HG03045 (cell line): ENCODE measurements at regions not wholly inside any gene's neighbourhood (a gene's known extent, or its start where the extent isn't known, plus 50 kb on each side); places are given as distances from the start of the nearest gene placed in this dataset.
A peak's percentile ranks its signal among the peaks of the same experiment; 100 is the strongest.

Source experiments
- ATAC-seq: cut with Tn5 transposase; IDR thresholded peaks from one replicate; pipeline ENCODE4 v1.9.1; 2021; ENCODE audit warnings: mild to moderate bottlenecking, moderate library complexity; ENCODE audit not compliant: unreplicated experiment

DNA sequence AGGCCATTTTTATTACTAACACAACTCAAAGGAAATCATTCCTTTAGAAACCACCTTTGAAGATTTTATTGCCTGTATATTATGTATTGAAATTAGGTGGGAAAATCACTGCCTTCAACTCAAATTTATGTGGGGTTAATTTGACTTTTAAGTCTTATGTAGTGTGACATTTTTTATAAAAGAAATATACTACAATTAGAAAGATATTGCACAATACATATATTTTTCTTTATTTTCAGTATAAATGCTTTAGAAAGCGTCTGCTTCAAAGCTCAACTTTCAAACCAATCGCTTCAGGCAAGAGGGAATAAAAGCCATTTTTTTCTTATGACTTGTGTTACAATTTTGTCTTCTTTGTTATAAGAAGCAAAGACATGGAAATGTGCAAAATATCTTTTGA is 337.4 kb upstream of the ZWINT start:
- no peak for ATAC-seq

- no peak for ATAC-seq
Observed at GRCh38 chr10:56679578-56679977, 318.5 kb upstream of the ZWINT start.

- peak; percentile 67 for ATAC-seq
Observed at GRCh38 chr10:56662765-56663447, 301.8 kb upstream of the ZWINT start.

DNA sequence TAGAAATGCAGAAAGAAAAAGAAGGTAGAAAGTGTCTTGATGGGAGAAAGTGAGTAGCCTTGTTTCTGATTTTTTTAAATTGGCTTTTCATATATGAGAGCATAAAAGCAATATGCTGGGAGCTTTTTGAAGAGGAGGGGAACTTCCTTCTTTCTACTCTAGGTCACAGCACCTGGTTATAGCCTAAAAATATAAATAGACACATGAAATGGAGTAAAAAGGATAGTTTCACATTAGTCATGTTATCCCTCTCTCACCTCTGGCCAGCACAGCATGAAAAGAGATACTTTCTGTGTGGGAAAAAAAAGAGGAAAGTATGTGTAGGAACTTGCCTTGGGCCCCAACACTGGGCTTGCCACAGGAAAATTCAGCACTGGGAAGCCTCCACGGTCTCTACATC is 292.2 kb upstream of the ZWINT start:
- ATAC-seq, result no peak

DNA sequence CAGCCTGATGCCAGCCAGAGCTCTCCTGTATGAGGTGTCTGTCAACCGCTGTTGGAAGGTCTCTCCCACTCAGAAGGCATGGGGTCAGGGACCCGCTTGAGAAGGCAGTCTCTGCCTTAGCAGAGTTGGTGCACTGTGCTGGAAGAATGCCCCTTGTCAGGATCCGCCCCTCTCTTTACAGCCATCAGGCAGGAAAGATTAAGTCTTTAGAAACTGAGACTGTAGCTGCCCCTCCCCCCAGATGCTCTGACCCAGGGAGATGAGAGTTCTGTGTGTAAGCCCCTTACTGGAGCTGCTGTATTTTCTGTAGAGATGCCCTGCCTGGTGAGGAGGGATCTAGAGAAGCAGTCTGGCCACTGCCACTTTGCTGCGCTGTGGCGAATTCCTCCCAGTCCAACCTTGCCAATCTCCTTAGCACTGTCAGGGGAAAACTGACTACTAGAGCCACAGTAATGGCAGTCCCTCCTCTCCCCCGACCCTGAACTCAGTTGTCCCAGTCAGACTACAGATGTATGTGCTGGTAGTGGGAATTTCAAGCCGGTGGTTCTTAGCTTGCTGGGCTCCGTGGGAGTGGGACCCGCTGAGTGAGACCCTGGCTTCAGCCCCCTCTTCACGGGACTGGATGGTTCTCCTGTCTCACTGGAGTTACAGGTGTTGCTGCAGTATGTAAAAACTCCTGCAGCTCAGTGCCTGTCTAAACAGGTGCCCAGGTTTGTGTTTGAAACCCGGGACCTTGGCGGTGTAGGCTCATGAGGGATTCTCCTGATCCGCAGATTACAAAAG is 285.5 kb upstream of the ZWINT start:
- ATAC-seq, result no peak

GRCh38 chr10:56633876-56634452 is 272.9 kb upstream of the ZWINT start:
- peak; percentile 99 for ATAC-seq

DNA sequence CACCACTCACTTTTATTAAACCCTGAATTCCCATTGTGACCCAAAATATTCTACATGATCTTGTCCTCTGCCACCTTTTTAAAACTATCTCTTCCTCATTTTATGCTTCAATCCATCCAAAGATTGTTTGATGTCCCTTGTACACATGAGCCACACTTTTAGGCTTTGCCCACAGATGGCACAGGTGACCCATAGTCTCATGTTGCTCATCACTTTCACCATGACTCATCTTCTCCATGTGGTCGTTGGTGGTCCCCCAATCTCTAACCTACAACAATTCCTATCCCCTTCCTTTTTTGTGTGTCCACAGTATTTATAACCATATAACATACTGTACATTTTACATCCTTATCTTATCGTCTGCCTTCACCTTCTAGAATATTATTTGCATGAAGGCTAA is 271.5 kb upstream of the ZWINT start:
- ATAC-seq, result peak; percentile 39

DNA sequence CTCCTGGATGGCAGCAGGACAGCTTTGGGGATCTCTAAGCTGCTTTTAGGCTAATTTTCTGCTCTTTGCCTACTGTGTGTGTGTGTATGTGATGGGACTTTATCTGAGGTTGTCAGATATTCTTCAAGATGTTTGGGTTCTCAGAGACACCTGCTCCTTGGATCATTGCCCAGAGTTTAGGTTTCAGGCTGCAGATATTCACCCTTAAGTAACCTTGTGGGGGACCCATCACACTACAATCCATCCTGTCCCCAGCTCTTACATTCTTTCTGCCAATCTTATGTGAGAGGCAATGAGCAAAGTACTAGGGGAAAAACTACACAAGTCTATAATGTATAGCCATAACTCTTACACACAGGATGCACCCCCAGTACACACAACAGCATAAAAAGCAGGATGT is 263.0 kb upstream of the ZWINT start:
- ATAC-seq, result peak; percentile 46

- ATAC-seq, result no peak
Observed at GRCh38 chr10:56623064-56623463, 262.0 kb upstream of the ZWINT start.

DNA sequence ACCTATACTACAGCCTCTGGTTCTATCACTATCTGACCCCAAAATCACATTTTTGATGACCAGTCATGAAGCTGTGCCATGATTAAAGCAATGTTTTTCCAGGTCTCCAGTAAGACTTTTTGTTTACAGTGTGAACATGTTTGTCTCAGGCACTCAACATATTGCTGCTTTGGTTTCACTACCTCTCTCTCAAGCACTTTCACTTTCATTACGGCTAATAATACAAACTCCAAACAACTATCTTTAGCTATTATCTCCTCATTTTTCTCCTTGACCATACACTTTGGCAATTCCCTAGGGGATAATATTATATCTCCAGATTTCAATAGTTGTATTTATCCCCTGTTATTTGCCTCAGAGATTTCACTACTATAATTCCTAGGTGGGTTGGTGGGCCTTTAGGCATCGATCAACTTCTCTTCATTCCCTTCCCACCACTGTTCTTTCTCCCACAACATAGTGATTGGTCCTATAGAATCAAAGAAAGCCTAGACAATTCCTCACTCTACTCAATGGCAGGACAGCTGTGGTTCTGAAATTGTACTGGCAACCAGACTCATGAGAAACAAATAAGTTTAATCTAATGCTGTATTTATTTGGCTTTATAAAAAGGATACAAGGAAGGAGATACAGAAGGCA is 261.4 kb upstream of the ZWINT start:
- peak; percentile 87 for ATAC-seq

- no peak for ATAC-seq
Observed at GRCh38 chr10:56606202-56606601, 245.1 kb upstream of the ZWINT start.

DNA sequence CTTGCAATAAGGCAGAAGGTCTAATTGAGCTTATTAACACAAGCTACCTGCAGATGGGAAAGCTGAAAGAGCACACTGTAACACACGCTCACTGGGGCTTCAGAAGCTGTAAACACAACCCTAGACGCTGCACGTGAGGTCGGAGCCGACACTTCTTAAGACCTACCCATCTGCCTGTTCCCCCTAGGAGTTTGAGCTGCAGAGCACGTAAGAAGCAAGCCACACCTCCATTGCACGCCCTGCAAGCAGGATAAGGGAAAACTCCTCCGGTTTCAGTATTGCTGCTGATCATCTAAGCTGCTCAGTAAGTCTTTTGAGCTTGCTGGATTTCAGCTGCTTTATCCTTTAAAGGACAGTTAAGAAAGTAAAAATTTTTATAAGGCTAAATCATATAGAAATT is 244.0 kb upstream of the ZWINT start:
- no peak for ATAC-seq

GRCh38 chr10:56604624-56605023 is 243.6 kb upstream of the ZWINT start:
- ATAC-seq, result no peak

GRCh38 chr10:56599201-56599600 is 238.1 kb upstream of the ZWINT start:
- no peak for ATAC-seq

- no peak for ATAC-seq
Observed at GRCh38 chr10:56596257-56596656, 235.2 kb upstream of the ZWINT start.

DNA sequence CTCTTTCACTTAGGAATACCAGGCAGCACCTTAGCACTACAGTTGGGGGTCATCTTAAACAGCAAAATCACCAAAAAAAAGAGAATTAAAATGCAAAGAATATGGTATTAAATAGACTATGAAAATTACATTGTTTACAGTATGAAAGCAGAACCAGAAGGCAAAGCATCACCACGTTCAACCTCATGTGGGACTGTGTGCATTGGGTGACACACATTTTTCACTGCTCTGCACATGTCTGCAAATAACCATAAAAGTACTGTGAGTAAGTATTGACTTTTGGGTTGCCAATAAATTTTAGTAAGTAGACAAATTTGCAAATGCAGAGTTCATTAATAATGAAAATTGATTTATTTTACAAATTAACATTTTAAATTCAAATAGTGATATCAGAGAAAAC is 232.1 kb upstream of the ZWINT start:
- no peak for ATAC-seq

DNA sequence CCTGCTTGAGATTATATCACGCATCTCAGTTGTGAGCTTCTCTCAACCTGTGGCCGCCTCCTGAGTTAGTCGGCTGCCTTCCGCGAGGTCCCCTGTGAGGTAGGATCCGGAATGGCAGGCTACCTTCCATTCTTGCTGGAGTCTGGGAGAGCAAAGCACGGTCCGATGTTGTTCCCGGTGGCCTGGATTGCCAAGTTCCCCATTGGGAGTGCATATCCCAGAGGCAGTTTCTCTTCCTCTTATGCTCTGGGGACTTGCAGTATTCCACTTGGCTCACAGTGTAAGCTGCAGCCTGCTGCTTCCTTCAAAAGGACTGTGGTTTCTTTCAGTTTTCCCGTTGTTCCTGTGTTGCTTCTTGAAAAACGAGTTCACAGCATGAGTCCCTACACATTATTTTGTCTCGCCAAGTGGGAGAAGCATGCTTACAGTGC is 225.4 kb upstream of the ZWINT start:
- no peak for ATAC-seq

DNA sequence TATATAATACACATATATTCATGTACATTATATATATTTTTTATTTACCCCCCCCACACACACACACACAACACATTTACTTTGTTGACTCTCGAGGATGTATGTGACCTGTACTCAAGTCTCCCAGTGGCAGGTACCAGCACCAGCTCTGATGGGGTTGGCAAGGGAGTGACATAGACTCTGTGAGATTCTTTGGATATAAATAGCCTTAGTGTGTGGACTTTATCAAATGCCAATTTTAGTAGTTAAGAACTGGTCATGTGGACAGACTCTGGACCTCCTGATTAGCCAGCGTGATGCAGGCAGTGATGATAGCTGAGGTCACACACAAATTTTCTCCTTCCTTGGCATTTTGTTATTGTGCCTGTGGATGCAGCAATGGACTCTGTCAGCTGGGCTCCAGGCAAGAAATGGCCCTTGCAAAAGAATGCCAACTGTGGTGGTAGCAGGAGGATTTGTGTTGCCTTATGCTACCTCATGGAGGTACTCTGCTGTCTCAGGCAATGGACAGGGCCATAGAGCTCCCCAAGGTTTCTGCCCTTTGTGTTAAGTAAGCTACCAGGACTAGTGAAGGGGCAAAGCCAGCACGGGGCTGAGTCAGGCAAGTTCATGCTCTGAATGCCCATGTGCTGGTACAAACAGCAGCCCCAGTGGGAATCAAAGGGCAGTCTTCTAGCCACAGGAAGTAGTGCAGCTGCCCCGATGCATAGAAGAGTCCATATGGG is 224.6 kb upstream of the ZWINT start:
- ATAC-seq, result no peak

DNA sequence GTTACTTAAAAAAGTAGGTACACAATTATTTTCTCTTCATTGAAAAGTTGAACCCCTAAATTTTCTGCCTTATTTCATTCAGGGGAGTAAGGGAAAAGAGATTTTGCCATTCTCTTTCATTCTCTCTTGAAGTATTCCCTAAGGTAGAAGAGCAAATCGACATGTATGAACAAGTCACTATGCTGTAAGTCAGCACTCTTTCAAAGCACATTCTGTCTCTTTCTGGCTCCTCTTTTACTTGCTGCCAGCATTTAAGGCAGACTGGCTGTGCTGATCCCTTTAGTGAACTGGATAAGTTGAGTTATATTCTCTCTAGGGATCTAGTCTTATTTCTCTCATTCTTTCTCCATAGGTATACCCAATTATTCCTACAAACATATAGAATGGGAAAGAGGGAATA is 222.3 kb upstream of the ZWINT start:
- ATAC-seq, result no peak

DNA sequence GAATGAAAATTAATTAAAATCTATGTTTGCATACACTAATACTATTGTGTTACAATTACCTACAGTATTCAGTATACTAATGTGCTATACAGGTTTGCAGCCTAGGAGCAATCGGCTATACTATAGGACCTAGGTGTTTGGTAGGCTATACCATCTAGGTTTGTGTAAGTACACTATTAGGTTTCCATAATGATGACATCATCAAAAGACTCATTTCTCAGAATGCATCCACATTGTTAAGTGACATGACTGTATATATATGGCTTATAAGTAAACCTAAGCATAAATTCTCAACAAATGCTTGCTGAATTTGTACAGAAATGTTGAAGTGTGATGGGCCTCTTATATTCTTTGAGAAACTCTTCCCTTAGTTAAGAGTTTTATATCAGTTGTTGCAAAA is 206.5 kb upstream of the ZWINT start:
- ATAC-seq, result no peak

- no peak for ATAC-seq
Observed at GRCh38 chr10:56561336-56561735, 200.3 kb upstream of the ZWINT start.
